GM20000 (cell line): ENCODE measurements at regions not wholly inside any gene's neighbourhood (a gene's known extent, or its start where the extent isn't known, plus 50 kb on each side); places are given as distances from the start of the nearest gene placed in this dataset.

Experiments used
- DNase-seq: peaks from one replicate; pipeline ENCODE4 v3.0.0; 2012; ENCODE audit warnings: low spot score
- TF ChIP-seq, protein P1 (sequence below): IDR thresholded peaks from 2 replicates; pipeline ENCODE4 v1.5.1; 2012; ENCODE audit warnings: mild to moderate bottlenecking, control low read depth; ENCODE audit errors: extremely low read depth, missing control alignments

DNA sequence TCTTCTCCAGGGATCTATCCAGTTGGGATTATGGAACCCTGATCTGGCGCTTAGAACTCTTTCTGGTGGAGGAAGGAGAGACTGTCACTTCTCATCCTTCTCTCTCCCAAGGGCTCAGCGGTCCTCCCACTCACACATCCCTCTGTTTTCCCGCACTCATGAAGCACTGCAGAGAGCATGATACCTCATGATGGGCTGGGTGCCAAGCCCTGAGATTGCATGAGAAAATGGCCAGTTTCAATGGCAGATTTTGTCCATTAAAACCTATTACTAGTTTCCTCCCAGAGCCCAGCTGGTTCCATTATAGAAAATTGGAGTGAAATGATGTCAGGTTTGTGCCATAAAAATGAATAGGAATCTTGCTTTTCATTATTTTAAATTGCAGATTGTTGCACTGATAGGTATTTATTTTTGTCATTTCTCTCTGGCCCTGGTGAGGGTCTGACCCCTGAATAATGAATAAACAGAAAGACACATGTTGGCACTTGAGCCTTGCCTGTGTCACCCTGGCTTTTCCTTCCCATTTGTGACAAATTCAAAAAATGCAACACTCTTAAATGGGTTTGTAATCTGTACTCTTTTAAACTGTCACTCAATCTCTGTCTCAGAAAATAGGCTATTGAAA, 1151.1 kb downstream of the TYW1 start:
- TF ChIP-seq, protein P1, sequence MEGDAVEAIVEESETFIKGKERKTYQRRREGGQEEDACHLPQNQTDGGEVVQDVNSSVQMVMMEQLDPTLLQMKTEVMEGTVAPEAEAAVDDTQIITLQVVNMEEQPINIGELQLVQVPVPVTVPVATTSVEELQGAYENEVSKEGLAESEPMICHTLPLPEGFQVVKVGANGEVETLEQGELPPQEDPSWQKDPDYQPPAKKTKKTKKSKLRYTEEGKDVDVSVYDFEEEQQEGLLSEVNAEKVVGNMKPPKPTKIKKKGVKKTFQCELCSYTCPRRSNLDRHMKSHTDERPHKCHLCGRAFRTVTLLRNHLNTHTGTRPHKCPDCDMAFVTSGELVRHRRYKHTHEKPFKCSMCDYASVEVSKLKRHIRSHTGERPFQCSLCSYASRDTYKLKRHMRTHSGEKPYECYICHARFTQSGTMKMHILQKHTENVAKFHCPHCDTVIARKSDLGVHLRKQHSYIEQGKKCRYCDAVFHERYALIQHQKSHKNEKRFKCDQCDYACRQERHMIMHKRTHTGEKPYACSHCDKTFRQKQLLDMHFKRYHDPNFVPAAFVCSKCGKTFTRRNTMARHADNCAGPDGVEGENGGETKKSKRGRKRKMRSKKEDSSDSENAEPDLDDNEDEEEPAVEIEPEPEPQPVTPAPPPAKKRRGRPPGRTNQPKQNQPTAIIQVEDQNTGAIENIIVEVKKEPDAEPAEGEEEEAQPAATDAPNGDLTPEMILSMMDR = no peak
- DNase-seq = no peak

- DNase-seq = no peak
- TF ChIP-seq, protein P1 = no peak
These were observed 1151.8 kb downstream of the TYW1 start for GRCh38 chr7:68148440-68148839.

DNA sequence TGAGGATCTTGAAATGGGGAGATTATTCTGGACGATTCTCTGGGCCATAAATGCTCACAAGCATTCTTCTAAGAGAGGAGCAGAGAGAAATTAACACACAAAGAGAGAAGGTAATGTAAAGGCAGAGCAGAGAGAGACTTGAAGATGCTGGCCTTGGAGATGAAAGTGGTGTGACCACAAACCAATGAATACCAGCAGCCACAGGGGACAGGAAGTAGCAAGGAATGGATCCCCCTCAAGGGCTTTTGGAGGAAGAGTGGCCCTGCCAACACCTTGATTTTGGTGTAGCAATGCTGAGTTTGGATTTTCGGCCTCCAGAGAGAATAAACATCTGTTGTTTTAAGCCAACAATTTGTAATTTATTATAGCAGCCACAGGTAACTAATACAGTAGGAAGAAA, 1155.6 kb downstream of the TYW1 start:
- TF ChIP-seq, protein P1 = no peak
- DNase-seq = no peak

DNA sequence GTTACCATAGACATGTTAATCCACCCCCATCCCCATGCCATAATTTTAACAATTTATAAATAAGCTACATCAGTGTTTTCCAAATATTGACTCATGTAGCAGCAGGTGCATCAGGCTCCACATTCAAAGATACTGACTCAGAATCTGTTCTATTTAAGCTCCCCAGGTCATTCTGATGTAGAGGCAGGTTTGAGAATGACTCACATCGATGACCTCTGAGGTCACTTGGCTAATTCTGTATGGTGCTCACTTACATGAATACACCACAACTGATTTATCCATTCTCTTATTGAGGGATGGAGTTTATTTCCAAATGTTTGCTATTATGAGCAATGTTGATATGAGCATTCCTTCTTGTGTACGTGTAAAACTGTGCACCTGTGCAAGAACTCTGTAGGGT, 1159.0 kb downstream of the TYW1 start:
- TF ChIP-seq, protein P1 = no peak

DNA sequence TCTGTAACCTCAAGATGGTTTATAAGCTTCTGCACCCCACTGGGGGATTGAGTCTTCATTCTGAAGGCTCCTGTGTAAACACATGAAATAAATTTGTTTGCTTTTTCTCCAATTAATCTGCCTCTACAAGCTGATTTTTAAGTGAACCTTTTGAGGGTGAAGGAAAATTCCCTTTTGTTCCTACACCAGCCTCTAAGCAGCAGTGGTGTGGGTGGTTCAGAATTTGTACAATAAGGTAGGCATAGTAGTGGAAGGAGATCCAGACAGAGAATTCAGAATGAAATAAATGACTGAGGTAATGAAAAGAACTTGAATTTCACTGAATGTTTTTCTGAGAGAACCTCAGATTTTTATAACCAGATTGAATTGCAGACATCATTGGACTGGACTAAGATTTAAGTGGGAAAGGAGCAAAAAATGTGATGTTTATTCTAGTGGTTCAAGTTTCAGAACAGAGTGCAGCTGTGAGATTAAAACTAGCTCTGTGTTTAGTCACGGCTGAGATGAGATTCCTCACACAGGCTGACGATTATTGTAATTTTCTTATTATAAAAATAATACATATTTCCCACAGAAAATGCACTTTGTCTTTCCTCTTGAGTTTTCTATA, 1162.2 kb downstream of the TYW1 start:
- DNase-seq = no peak
- TF ChIP-seq, protein P1 = no peak

More for the DNA sequence above, 1159.0 kb downstream of the TYW1 start:
- DNase-seq = no peak

- TF ChIP-seq, protein P1 = no peak
- no peak for DNase-seq
These were observed 1166.1 kb downstream of the TYW1 start for GRCh38 chr7:68162712-68163111.

- DNase-seq = no peak
- TF ChIP-seq, protein P1 = no peak
These were observed 1169.9 kb downstream of the TYW1 start for GRCh38 chr7:68166525-68166924.
